ENCODE measurements at regions not wholly inside any gene's neighbourhood (a gene's known extent, or its start where the extent isn't known, plus 50 kb on each side); places are given as distances from the start of the nearest gene placed in this dataset.

DNA sequence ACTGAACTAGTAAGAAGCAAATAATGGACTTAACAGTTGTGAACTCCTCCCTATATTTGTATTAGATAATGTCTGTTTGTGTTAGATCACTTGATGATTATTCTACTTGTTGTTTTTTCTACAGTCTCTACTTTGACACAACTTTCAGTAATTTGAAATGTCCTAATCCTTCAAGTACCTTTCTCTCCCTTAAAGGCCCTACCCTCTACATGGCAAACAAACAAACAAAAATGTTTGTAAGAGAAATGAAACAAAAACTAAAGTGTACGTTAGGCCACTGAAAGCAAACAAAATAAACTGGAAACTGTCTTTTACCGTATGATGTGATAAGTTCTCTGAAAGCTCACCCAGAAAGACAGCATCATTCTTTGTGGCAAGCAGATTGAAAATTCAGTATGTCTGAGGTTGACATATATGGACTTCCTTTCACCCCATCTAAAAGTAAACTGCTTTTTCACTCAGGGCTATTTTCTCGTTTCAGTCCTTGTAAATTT is 255.9 kb upstream of the SNX7 start:
- Histone ChIP-seq H3K27me3 (no peaks in the 10 kb centered on the region), H3K36me3 (no peaks in the 10 kb centered on the region), H3K4me1 (no peaks in the 10 kb centered on the region), H3K9me3 (no peaks in the 10 kb centered on the region), H3K27ac (no peak overlapping the region), H3K4me3 (no peak overlapping the region)
- TF ChIP-seq POLR2A (IDR thresholded peaks at IDR 0.05) (no peak), POLR2AphosphoS5 (IDR thresholded peaks at IDR 0.05) (no peak)
- TF ChIP-seq, protein P1, sequence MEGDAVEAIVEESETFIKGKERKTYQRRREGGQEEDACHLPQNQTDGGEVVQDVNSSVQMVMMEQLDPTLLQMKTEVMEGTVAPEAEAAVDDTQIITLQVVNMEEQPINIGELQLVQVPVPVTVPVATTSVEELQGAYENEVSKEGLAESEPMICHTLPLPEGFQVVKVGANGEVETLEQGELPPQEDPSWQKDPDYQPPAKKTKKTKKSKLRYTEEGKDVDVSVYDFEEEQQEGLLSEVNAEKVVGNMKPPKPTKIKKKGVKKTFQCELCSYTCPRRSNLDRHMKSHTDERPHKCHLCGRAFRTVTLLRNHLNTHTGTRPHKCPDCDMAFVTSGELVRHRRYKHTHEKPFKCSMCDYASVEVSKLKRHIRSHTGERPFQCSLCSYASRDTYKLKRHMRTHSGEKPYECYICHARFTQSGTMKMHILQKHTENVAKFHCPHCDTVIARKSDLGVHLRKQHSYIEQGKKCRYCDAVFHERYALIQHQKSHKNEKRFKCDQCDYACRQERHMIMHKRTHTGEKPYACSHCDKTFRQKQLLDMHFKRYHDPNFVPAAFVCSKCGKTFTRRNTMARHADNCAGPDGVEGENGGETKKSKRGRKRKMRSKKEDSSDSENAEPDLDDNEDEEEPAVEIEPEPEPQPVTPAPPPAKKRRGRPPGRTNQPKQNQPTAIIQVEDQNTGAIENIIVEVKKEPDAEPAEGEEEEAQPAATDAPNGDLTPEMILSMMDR (IDR thresholded peaks at IDR 0.05), result no peak
- intact Hi-C loops (cut with DNase I; ENCODE audit: low total_unique reads), result no loop called here
- no peak for DNase-seq (ENCODE audit: low spot score in 2 of 2)

DNA sequence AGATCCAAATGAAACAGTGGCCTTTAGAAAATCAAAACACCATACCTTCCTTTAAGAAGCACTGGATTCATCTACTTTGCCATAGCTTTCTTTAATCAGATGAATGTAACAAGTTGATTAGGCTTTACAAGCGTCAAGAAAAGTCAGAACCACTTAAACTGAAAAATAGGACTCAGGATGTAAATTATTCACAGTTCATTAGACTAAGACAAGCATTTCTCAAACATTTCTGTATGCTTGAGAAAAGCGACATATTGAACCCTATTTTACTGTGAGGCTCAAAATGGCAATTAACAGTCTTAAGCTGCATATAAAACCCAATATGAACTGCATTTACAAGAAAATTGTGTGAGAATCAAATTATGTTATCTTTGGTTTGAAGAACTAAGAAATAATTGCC is 256.7 kb upstream of the SNX7 start:
- TF ChIP-seq POLR2A (IDR thresholded peaks at IDR 0.05) (no peak), POLR2AphosphoS5 (IDR thresholded peaks at IDR 0.05) (no peak)
- TF ChIP-seq, protein P1 (IDR thresholded peaks at IDR 0.05), result no peak
- Histone ChIP-seq H3K9me3 (no peaks in the 10 kb centered on the region), H3K4me3 (no peak overlapping the region), H3K27ac (no peak overlapping the region), H3K36me3 (no peaks in the 10 kb centered on the region), H3K27me3 (no peaks in the 10 kb centered on the region), H3K4me1 (no peaks in the 10 kb centered on the region)
- intact Hi-C loops (cut with DNase I; ENCODE audit: low total_unique reads), result no loop called here
- no peak for DNase-seq (ENCODE audit: low spot score in 2 of 2)

DNA sequence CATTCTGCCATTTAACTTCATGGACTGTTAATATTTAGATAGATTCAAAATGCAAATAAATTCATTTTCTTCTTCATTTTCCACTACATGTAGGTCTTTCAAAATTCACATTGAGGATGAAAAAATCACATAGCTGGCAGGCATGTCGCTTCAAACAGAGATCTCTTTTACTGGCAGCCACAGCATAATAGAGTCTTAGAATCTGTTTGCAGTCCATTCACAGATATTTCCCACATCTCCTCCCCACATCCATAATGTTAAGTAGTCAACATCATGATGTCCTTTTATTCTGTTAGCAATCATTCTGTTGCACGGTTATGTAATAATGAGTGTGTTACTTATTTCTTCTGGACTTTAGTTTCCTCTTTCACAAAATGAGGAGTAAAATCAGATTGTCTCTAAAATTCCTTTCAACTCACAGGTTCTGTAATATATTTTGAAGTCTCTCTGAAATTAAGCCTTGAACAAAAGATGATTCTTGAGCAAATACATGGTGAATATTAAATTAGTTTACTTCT is 257.5 kb upstream of the SNX7 start:
- Histone ChIP-seq H3K4me1 (no peaks in the 10 kb centered on the region), H3K4me3 (no peak overlapping the region), H3K36me3 (no peaks in the 10 kb centered on the region), H3K27ac (no peak overlapping the region), H3K27me3 (no peaks in the 10 kb centered on the region), H3K9me3 (no peaks in the 10 kb centered on the region)
- intact Hi-C loops (cut with DNase I; ENCODE audit: low total_unique reads), result no loop called here
- DNase-seq (ENCODE audit: low spot score in 2 of 2), result no peak
- TF ChIP-seq POLR2AphosphoS5 (IDR thresholded peaks at IDR 0.05), result no peak

DNA sequence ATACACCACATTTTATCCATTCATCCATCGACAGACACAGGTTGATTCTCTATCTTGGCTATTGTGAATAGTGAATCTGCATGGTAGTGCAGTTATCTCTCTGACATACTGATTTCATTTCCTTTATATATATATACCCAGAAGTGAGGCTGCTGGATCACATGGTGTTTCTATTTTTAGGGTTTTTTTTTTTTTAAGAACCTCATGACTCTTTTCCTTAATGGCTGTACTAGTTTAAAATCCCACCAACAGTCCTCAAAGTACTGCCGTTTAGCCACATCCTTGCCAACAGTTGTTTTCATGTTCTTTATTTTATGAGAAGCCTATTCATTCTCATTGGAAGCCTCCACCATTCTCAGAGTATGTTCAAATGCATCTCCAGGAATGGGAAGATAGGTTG is 258.7 kb upstream of the SNX7 start:
- Histone ChIP-seq H3K27ac (no peak overlapping the region), H3K9me3 (no peaks in the 10 kb centered on the region), H3K36me3 (no peaks in the 10 kb centered on the region), H3K4me1 (no peaks in the 10 kb centered on the region), H3K4me3 (no peak overlapping the region), H3K27me3 (no peaks in the 10 kb centered on the region)
- DNase-seq (ENCODE audit: low spot score in 2 of 2), result no peak
- intact Hi-C loops (cut with DNase I; ENCODE audit: low total_unique reads), result no loop called here
- no peak for TF ChIP-seq POLR2AphosphoS5 (IDR thresholded peaks at IDR 0.05)
- TF ChIP-seq, protein P1 (IDR thresholded peaks at IDR 0.05), result no peak
- TF ChIP-seq POLR2A (IDR thresholded peaks at IDR 0.05), result no peak

DNA sequence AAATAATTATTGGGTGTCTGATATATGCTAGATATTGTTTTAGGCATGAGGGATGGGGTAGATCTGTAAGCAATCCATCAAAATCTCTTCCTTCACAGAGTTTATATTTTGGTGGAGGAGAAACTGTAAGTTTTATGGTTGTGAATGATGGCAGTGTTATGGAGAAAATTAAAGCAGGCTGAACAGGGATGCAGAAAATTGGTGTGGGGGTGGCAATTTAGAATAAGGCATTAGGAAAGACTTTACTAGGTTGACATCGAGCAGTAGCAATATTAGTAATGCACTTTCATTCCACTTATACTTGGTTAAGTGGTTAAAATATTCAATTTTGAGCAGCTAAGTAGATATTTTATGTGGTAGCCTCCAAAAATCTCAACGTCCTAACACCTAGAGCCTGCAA is 261.1 kb upstream of the SNX7 start:
- no peak for DNase-seq (ENCODE audit: low spot score in 2 of 2)
- Histone ChIP-seq H3K27me3 (no peaks in the 10 kb centered on the region), H3K9me3 (no peaks in the 10 kb centered on the region), H3K4me3 (no peak overlapping the region), H3K4me1 (no peaks in the 10 kb centered on the region), H3K27ac (no peak overlapping the region), H3K36me3 (no peaks in the 10 kb centered on the region)
- intact Hi-C loops (cut with DNase I; ENCODE audit: low total_unique reads), result no loop called here
- TF ChIP-seq POLR2AphosphoS5 (IDR thresholded peaks at IDR 0.05), result no peak
- TF ChIP-seq POLR2A (IDR thresholded peaks at IDR 0.05), result no peak
- TF ChIP-seq, protein P1 (IDR thresholded peaks at IDR 0.05), result no peak

DNA sequence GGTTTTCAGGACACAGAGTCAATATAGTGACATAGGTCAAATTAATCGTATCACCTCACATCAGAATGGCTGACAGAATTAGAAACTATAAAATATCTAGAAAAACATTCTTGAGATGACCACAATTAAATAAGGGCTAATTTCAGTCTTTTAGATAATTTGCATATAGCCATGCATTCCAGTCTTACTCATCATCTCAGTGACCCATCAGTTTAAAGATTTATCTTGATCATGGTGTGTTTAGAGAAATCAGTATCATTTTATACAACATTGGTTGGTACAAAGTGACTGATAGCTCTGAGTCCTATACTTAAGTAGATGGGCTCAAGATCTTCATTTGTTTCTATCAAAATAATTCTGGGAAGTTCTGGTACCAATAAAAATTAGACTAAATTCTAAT is 262.3 kb upstream of the SNX7 start:
- no peaks in the 10 kb centered on the region for H3K36me3 ChIP-seq
- intact Hi-C loops (cut with DNase I; ENCODE audit: low total_unique reads), result no loop called here
- no peaks in the 10 kb centered on the region for H3K27me3 ChIP-seq
- no peak for DNase-seq (ENCODE audit: low spot score in 2 of 2)
- no peak overlapping the region for H3K27ac ChIP-seq
- H3K4me1 ChIP-seq, result no peaks in the 10 kb centered on the region
- no peaks in the 10 kb centered on the region for H3K9me3 ChIP-seq
- no peak overlapping the region for H3K4me3 ChIP-seq
- TF ChIP-seq POLR2AphosphoS5 (IDR thresholded peaks at IDR 0.05) (no peak), POLR2A (IDR thresholded peaks at IDR 0.05) (no peak)
- TF ChIP-seq, protein P1 (IDR thresholded peaks at IDR 0.05), result no peak
